ENCODE measurements at regions not wholly inside any gene's neighbourhood (a gene's known extent, or its start where the extent isn't known, plus 50 kb on each side); places are given as distances from the start of the nearest gene placed in this dataset.

DNA sequence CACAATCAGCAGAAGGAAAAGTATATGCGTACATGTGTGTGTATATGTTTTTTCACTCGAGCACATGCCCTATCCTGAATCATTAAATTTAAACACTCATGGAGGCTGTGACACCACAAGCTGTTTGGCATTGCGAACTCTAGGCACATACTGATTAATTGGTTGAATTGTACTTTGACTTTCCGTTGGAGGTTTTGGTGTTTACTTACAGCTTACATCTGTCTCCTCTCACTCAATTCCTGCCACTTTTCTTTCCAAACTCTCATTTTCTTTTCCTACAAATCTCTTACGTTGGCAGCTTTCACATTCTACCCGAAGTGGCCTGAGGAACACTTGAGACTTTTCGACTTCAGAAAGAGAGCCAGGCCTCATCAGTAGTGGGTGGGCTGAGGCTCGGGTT lies 434.1 kb upstream of the SEMA6D start:
- no peak for DNase-seq (ENCODE audit: low read depth in 2 of 3, low spot score in 2 of 3)

DNA sequence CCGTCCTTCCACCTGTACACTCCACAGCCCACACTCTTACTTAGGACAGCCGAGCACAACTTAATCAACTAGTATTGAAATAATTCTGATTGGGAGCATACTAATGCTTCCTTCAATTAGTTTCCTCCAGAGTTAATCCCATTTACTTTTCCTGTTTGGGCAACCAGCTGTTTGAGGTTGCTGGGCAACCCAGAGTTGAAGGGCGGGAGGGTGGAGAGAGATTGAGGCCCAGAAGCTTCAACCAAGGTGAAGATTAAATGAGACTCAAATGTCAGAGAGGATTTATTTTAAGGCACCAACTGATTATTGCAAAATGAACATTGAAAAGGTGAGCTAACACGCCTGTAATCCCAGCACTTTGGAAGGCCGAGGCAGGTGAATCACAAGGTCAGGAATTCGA lies 428.5 kb upstream of the SEMA6D start:
- no peak for DNase-seq (ENCODE audit: low read depth in 2 of 3, low spot score in 2 of 3)

DNA sequence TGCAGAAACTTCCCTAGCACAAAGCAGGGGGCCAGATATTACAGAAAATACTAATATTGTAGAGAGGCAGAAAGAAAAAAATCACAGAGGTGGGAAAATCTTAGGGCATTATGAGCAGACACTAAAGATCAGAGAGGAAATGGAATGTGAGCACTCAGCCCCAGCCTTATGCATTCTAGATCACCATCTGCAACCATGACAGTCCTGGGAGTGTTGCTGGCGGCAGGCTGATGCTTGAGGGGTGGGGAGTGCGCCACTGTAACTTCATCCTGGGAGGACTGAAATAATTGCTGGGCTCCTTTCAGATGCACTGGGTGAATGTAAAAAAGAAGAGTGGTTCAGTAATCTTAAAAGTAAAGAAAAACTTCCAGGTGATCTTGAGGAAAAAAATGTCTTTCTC lies 427.6 kb upstream of the SEMA6D start:
- DNase-seq (ENCODE audit: low read depth in 2 of 3, low spot score in 2 of 3) = no peak

DNA sequence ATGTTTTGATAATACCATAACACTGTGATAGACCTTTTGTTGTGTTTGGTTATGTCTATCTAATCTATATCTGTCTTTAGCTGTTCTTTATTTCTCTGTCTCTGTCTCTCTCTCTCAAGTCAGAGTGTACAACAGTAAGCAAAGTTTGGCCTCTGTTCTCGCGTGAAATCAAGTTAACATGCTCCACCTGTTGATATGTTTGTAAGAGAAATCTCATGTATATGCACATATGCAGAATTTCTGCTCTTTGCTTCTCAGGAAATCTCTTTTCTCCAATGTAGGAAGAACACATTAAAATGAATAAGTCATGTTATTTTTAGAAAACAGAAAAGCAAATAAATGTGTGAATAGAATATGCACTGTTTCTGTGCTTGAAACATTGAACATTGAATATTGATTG lies 425.5 kb upstream of the SEMA6D start:
- no peak for DNase-seq (ENCODE audit: low read depth in 2 of 3, low spot score in 2 of 3)

DNA sequence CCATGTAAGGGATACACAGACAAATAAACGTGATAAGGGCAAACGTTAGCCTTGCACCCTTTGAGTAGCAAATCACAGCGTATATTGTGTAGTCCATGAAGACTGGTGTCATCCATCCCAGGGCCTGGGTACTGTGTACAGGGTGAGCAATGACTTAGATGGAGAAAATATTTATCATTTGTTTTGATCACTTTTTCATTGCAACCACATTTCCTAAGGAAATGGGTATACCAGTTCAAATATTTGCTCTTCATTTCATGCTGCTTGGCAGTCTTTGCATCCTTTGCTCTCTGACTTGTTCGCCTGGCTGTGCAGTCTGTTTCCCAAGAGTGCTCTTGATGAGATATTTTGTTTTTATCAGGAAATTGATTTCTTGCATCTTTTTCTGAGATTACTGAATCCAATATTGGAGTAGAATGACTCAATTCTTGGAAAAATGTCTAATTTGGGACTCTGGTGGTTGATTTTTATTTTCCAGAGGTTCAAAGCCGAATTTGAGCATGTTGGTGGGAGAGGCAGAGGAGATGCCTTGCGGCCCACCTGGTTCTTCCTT lies 424.6 kb upstream of the SEMA6D start:
- DNase-seq (ENCODE audit: low read depth in 2 of 3, low spot score in 2 of 3) = no peak

DNA sequence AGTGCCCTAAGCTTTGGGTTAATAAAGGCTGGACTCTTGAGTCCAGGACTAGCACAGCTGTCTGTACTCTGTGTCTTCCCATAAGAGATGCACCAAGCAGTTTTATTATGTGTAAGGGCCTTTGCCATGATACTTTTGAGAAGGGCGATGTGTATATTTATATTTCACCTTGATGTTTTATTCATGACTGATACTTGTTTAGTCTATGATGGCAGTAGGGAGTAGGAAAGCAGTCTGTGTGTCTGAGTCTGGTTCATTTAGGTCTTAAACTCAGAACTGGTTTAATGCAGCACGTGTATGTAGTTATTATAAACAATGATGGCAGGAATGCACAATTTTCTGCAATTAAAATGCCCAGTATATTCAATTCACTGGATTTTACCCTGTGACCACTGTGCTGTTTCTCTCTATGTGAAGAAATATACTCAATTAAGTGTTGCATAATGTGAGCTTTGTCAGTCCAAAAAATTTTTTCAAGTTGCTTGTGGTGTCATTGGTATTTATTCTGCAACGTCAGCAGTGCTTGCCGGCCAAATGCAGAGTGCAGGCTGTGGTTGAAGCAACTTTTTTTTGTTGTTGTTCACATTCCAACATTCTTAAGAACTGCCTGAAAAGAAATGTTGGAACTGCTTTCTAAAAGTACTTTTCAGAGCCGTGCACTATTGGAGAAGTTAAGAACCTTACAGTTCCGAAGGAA lies 423.7 kb upstream of the SEMA6D start:
- DNase-seq (ENCODE audit: low read depth in 2 of 3, low spot score in 2 of 3) = no peak

DNA sequence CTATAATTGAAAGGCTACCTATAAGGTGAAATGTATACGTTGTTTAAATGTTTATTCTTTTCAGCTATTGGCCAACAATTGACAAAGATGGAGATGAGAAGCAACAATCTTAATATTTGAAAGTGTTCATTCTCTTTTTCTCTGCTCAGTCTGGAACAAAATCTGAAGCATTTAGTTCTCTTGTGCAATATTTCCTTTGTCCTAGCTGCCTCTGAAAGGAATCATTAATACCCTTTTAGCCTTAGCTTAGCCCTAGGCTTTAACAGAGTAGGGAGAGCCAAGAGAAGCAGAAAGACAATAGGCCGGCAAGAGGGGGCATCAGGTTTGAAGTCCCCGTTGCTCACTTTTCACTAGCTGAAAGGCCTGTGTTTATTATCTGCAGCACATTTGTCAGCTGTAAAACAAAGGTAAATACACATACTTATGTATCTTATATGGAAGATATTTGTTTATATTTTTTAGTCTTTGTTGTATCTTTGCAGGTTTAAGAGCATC lies 422.5 kb upstream of the SEMA6D start:
- DNase-seq (ENCODE audit: low read depth in 2 of 3, low spot score in 2 of 3) = no peak

DNA sequence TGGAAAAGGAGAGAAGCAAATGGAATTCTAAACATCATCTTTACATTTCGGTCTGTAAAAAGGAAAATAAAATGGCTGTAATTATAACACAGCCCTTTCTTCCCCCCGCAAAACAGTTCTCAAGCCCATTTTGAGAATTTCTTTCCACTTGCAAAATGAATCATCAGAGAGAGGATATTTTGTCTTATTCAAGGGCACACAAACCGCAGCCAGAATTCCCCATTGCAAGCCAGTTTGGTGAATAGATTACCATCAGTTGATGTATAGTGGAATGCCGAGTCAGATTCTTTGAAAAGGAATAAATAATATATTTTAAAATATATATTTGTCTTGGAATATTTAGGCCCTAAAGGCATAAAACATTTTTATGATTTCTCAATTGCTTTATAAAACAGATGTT lies 420.4 kb upstream of the SEMA6D start:
- DNase-seq (ENCODE audit: low read depth in 2 of 3, low spot score in 2 of 3) = no peak

DNA sequence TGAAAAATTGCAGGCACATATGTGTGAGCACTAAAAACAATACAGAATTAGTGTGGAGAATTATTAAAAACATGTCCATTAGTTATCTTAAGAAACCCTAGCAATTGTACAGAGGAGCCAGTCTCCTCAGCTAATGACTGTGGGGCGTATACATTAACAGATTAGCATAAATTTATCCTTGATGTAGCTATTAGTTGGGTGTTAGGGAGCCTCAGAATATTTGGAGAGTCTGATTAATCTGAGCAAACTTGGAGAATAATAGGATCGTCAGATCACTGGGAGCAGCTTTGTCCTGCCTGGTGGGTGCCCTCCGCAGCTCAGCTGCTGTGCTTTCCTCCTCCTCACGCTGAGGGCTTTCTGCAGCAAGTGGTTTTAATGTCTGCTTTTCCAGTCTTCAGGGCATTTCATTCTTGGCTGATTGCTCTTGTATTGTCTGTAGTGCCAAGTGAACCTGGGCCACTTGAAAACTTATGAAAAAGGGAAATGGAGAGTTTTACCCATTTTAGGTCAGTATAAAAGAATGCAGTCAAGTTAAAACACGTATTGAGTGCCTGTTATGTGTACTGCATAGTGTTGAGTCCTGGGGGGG lies 417.4 kb upstream of the SEMA6D start:
- DNase-seq (ENCODE audit: low read depth in 2 of 3, low spot score in 2 of 3) = no peak

DNA sequence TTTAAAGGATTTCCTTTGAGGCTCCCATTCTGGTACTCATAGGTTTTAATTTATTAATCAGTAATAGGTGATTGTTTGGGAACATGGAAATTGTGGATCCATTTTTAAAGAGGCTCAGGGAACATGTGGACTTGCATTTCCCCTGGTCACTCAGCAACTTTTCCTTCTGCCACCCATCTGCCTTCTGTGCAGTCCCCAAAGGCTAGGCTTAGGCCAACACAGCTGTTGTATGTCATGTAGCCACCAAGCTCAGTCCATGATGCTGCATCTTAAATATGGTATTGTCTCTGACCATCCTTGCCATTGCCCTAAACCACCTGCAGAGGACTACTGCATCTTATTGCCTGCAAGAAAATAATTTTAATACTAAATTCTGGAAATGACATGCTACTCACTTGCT lies 416.7 kb upstream of the SEMA6D start:
- DNase-seq (ENCODE audit: low read depth in 2 of 3, low spot score in 2 of 3) = no peak

DNA sequence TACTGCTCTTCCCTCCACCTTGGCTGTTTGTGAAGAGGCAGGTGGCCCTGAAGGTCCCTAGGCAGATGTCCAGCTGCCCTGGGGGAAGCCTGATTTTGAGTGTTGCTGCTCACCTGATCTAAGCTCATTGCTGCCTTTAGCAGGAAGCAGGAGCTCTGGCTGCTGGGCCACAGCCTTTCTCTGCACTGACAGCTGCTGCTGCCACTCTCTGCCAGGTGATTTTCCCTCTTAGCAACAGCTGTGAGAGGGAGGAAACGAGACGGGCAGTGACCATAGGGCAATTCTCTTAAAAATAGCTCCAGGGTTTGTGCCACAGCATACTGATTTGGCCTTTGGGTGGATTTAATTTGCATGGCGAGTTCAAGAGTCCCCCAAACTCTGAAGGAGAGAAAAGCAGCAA lies 415.8 kb upstream of the SEMA6D start:
- DNase-seq (ENCODE audit: low read depth in 2 of 3, low spot score in 2 of 3) = no peak

DNA sequence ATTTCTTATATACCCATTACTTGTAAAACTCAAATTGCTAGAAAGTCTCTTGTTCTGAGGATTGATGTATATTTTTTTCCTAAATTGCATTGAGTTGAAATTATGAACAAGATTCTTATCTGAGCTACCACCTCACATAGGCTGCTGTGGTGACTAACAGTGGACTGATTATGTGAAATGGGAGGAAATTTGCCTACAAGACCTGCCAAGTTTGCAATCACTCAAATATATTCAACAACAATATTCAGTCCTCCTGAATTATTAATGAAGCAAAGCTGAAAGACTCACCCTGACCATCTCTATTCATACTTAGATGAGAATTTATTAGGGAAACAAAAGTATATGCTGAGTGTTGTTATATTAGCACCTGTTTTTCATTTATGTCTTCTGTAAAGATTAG lies 412.6 kb upstream of the SEMA6D start:
- DNase-seq (ENCODE audit: low read depth in 2 of 3, low spot score in 2 of 3) = no peak

DNA sequence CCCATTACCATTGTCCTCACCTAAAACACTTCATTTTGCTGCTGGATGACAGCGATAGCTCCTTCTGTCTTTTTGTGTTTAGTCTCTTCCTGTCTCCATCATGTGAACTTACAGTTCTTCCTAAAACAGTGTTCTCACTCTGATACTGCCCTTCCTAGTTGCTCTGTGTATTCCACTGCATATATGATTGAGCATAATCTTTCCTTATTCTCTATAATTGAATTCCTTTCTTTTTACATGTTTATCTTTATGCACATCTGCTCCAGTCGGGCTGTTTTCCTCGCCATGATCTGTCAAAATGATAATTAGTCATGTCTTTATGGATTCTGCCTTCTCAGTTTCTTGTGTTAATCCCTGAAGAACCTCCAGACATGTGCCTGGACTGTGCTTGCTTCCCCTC lies 405.1 kb upstream of the SEMA6D start:
- no peak for DNase-seq (ENCODE audit: low read depth in 2 of 3, low spot score in 2 of 3)

DNA sequence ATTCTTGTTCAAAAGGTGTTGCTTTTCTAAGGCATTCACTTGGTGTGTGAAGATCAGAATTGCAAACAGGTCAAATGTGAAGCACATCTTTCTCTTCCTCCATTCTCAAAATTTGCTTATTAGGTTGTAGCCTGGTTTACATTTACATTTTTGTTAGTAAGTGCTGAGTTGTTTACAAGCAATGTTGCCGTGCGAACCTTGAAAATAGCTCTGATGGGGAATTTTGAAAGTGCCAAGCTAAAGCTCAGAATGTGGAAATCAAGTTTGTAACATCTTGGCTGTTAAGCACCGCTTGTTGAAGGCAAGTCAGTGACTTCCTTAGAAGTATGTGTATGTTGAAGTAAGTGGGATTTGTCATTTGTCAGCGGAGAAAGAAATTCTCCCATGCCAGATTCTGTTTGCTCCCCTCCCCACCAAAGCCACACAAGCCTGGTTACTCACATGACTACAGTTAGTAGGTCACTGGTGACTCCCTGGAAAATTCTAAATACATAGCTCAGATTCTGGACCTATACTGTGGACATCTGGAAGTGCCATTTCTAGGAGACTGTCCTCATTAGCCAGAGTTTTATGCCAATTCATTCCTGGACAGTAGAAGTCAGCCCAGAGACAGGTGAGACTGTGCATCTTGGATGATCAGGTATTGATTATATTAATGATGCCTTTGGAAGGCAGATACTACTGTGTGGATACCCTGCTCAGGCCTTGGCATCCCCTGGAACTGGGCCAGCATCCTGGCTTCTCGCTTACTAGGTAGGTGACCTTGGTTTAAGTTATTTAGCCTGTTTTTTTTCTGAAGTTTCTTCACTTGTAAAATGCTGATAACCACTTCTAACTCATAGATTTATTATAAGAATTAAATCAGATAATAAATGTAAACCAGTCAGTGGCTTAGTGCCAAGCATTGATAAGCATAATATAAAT lies 390.6 kb upstream of the SEMA6D start:
- no peak for DNase-seq (ENCODE audit: low read depth in 2 of 3, low spot score in 2 of 3)

DNA sequence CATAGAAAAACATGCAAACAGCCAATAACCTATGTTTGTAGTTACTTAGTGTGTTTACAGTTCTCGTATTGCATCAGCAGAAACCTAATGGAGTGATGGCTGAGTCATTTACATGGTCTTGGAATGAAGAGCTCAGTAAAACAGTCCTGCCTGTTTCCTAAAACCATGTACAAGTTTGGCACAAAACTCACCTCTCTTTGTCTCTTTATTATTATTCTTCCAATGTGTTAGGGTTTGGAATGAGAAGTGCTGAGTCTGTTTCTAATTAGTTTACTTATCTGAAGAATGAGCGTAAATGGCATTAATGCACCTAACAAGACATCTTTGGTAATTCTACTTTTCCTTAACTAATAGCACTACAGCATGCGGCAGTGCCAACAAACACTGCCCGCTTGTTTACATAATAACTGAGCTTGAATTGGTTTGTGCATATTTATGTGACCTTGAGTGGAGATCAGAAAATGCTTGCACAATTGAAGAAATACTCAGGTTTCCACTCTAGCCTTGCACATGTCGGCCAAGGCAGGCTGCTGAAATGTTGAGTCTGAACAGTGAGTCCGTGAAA lies 385.4 kb upstream of the SEMA6D start:
- DNase-seq (ENCODE audit: low read depth in 2 of 3, low spot score in 2 of 3) = no peak

DNA sequence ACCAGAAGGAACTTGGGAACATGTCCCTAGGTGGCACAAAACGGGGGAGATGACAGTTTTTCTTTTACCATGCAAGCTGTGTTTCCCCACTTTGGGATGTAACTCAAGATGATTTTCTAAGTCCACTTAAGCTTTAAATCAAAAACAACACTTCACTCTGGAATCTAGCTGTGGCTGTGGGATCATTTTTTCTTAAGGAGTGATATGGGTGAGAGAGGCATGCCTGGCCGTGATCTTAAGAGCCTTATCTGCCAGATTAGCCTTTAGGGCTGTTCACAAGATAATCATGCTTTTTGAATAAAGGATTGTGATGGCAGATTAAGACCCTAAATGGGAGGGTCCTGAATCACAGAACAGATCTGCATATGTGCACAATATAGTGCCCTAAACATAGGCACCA lies 384.8 kb upstream of the SEMA6D start:
- no peak for DNase-seq (ENCODE audit: low read depth in 2 of 3, low spot score in 2 of 3)

DNA sequence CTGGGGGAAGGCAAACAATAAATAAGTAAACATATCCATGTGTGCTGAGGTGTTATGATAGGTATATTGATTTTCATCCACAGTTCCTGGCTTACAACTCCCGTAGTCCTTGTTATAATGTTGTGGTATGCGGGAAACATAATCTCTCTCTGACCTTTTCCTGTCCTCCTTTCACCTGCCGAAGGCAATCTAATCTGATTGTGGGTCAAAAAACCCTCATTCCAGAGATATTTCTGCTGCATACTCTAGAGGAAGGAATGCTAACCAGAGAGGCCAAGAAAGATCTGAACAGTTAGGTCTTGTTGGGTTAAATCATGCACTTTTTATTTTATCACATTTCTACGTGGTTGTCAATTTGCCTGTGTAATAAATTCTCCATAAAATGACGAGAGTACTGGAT lies 383.6 kb upstream of the SEMA6D start:
- no peak for DNase-seq (ENCODE audit: low read depth in 2 of 3, low spot score in 2 of 3)

DNA sequence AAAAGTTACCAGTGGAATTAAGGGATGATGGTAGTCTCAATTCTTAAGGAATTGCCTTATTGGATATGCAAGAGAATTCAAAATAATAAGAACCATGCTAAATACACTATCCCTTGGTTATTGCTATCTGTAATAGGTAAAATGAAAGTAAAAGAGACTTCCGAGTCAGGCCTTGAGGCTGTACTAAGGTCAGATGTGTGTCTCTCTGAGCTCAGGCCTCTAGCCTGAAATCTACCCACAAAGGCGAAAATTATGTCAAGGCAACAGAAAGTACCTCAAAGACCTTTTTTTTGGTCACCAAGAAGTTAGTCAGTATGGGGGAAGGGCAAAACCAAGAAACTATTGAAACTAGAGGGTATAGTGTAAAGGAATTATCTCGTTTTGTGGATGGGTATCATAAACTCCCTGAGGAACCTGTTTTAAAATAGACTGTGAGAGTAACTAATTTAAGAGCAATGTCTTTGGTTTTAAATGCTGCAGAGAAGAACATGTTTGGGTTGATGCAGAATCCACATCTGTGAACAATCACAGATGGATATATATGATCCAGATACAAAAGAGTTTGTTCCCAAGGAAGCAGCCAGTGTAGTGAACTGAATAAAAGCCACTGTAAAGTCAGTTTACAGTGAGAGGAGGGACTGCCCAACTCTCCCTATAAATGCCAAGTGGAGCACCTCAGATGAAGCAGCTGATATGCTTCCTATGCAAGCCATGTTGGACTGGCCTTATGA lies 382.3 kb upstream of the SEMA6D start:
- no peak for DNase-seq (ENCODE audit: low read depth in 2 of 3, low spot score in 2 of 3)

DNA sequence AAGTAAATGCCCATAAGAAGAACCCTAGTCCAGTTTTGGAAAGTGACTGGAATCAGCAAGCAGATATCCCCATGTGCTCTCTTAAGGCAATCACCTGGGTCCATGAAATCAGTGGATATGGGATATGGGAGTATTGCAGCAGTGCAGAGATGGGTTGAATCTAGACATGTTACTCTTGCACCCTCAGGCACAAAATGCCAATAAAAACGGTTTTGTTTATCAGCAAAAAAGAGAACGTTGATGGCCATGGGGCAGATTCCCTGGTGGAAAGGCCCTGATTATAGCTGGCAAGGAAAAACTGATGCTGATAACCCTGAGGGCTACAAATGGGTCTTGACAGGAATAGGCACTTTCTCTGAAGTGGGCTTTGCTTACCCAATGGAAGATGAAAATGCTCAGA lies 380.2 kb upstream of the SEMA6D start:
- no peak for DNase-seq (ENCODE audit: low read depth in 2 of 3, low spot score in 2 of 3)

DNA sequence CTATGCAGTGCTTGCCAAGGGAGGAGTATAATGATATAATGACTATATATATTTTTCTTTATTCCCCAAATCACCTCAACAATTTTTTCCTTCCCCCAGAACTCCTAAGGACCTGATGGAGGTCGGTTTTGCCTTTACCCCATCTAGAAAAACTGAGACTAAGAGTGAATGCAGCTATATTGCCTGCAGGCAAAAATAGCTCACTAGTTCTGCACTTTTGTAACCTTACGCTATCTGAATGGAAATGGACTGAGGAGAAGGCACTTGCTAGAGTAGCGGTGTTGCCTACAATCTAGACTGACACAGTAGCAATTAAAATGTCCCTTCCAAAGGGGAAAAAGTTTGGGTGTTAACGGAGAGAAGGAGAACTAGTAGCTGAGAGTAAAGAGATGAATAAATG lies 379.5 kb upstream of the SEMA6D start:
- DNase-seq (ENCODE audit: low read depth in 2 of 3, low spot score in 2 of 3) = no peak

DNA sequence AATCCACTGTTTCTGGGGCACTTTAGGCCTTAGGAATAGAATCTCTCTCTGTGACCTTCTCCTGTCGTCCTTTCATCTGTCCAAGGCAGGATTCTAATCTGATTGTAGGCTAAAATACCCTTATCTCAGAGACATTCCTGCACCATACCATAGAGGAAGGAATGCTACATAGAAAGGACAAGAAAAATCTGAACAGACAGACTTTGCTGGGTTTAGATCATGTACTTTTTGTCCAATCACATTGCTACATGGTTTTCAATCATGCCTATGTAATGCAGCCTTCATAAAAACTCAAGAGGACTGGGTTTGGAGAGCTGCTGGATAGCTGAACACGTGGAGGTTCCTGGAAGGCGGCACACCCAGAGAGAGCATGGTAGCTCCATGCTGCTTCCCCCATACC lies 378.5 kb upstream of the SEMA6D start:
- DNase-seq (ENCODE audit: low read depth in 2 of 3, low spot score in 2 of 3) = no peak
